Left lung (tissue), 4 donors: ENCODE measurements at regions not wholly inside any gene's neighbourhood (a gene's known extent, or its start where the extent isn't known, plus 50 kb on each side); places are given as distances from the start of the nearest gene placed in this dataset.
A peak's percentile ranks its signal among the peaks of the same experiment; 100 is the strongest.

Experiments
- ATAC-seq: fragments of 200-7000 bp; cut with Tn5 transposase; one replicate; pipeline ENCODE4 v1.9.1; 2020; ENCODE audit warnings: moderate library complexity
- DNase-seq, 4 donors: peaks; one replicate each; pipeline ENCODE4 v3.0.0-alpha.2; 2013 to 2020
- H3K27ac ChIP-seq, 2 donors: fragments of 200-600 bp; sonication (generic) in 1 of 2; one replicate each; pipeline versions ENCODE4 v1.5.0 to v1.8.0; 2020 to 2021
- H3K27me3 ChIP-seq, 2 donors: fragments of 200-600 bp; sonication (generic) in 1 of 2; one replicate each; pipeline versions ENCODE4 v1.5.0 to v1.8.0; 2020 to 2021
- H3K36me3 ChIP-seq, 2 donors: fragments of 200-600 bp; sonication (generic) in 1 of 2; one replicate each; pipeline versions ENCODE4 v1.5.0 to v1.8.0; 2020 to 2021
- H3K4me1 ChIP-seq, 2 donors: fragments of 200-600 bp; one replicate each; pipeline ENCODE4 v1.8.0; 2021
- H3K4me3 ChIP-seq, 2 donors: fragments of 200-600 bp; sonication (generic) in 1 of 2; one replicate each; pipeline versions ENCODE4 v1.5.0 to v1.8.0; 2020 to 2021; ENCODE audit warnings: mild to moderate bottlenecking in 1 of 2
- H3K9me3 ChIP-seq, 2 donors: fragments of 200-600 bp; sonication (generic) in 1 of 2; one replicate each; pipeline versions ENCODE4 v1.5.0 to v1.8.0; 2020 to 2021
- CTCF ChIP-seq, 2 donors: fragments of 200-600 bp; sonication (generic) in 1 of 2; IDR thresholded peaks; one replicate each; pipeline versions ENCODE4 v1.5.0 to v1.8.0; 2021; ENCODE audit warnings: antibody characterized with exemption in 2 of 2
- intact Hi-C, 2 donors: fragments of 100-400 bp; cut with DNase I; formaldehyde crosslinking; loops; one replicate each; pipeline versions ENCODE4 v1.11.2 to v1.14.2; 2022
- donor health status: DM: no; HTN: yes; CAD: no.
- donor health status: DM: no; HTN: no; CAD: no.

- no peaks in the 10 kb centered on the region for H3K27me3 ChIP-seq
- peaks cover 0 to 5% of the 10 kb centered on the region in 2 donors for H3K4me1 ChIP-seq
- no peak overlapping the region for H3K27ac ChIP-seq
- no peaks in the 10 kb centered on the region for H3K9me3 ChIP-seq
- TF ChIP-seq CTCF (IDR thresholded peaks at IDR 0.05), result no peak
- H3K4me3 ChIP-seq, result no peak overlapping the region
- DNase-seq (no peak), ATAC-seq (no peak)
- intact Hi-C loops, result no loop called here
- H3K36me3 ChIP-seq, result no peaks in the 10 kb centered on the region
These were observed 117.8 kb upstream of the C11orf87 start for GRCh38 chr11:109304159-109304558.

- intact Hi-C loops, result no loop called here
- no peak for ATAC-seq
- H3K27me3 ChIP-seq, result no peaks in the 10 kb centered on the region
These were observed 117.0 kb upstream of the C11orf87 start for GRCh38 chr11:109305009-109305408.

GRCh38 chr11:109306322-109306721 lies 115.7 kb upstream of the C11orf87 start:
- no peaks in the 10 kb centered on the region for H3K27me3 ChIP-seq
- intact Hi-C loops, result no loop called here
- H3K36me3 ChIP-seq, result no peaks in the 10 kb centered on the region
- H3K27ac ChIP-seq, result no peak overlapping the region
- ATAC-seq (no peak), DNase-seq (no peak)
- TF ChIP-seq CTCF (IDR thresholded peaks at IDR 0.05), result no peak
- H3K4me1 ChIP-seq, result peaks cover 0 to 5% of the 10 kb centered on the region in 2 donors
- H3K9me3 ChIP-seq, result no peaks in the 10 kb centered on the region
- no peak overlapping the region for H3K4me3 ChIP-seq

More at GRCh38 chr11:109305009-109305408, 117.0 kb upstream of the C11orf87 start:
- peak in 1 of 4 donors; percentile 33 for DNase-seq
- Histone ChIP-seq H3K9me3 (no peaks in the 10 kb centered on the region), H3K4me3 (no peak overlapping the region), H3K27ac (no peak overlapping the region), H3K36me3 (no peaks in the 10 kb centered on the region), H3K4me1 (peaks cover 0 to 5% of the 10 kb centered on the region in 2 donors)
- no peak for TF ChIP-seq CTCF (IDR thresholded peaks at IDR 0.05)

- DNase-seq (no peak), ATAC-seq (no peak)
- H3K27me3 ChIP-seq, result no peaks in the 10 kb centered on the region
- no peak overlapping the region for H3K27ac ChIP-seq
- no peaks in the 10 kb centered on the region for H3K9me3 ChIP-seq
- intact Hi-C loops, result no loop called here
- H3K36me3 ChIP-seq, result no peaks in the 10 kb centered on the region
- TF ChIP-seq CTCF (IDR thresholded peaks at IDR 0.05), result no peak
- H3K4me3 ChIP-seq, result no peak overlapping the region
- peaks cover 0 to 5% of the 10 kb centered on the region in 2 donors for H3K4me1 ChIP-seq
These were observed 114.6 kb upstream of the C11orf87 start for GRCh38 chr11:109307366-109307765.

GRCh38 chr11:109308551-109308950 lies 113.4 kb upstream of the C11orf87 start:
- no peak overlapping the region for H3K27ac ChIP-seq
- no peak for TF ChIP-seq CTCF (IDR thresholded peaks at IDR 0.05)
- H3K27me3 ChIP-seq, result no peaks in the 10 kb centered on the region
- ATAC-seq, result no peak
- no peak overlapping the region for H3K4me3 ChIP-seq
- H3K4me1 ChIP-seq, result peaks cover 0 to 1% of the 10 kb centered on the region in 2 donors
- no peaks in the 10 kb centered on the region for H3K36me3 ChIP-seq
- intact Hi-C loops, result no loop called here
- DNase-seq, result no peak
- H3K9me3 ChIP-seq, result no peaks in the 10 kb centered on the region
